Heart left ventricle (tissue), 16 donors: ENCODE measurements at regions not wholly inside any gene's neighbourhood (a gene's known extent, or its start where the extent isn't known, plus 50 kb on each side); places are given as distances from the start of the nearest gene placed in this dataset.

Experiments used
- ATAC-seq, 4 donors: fragments of 200-7000 bp; cut with Tn5 transposase; one replicate each; pipeline ENCODE4 v1.9.1; 2020 to 2022; ENCODE audit warnings: moderate library complexity in 4 of 4, mild to moderate bottlenecking in 3 of 4, moderate number of reproducible peaks in 1 of 4
- DNase-seq, 5 donors: peaks; one replicate each; pipeline ENCODE4 v3.0.0-alpha.2; 2020
- H3K27ac ChIP-seq, 12 donors: fragments of 200-600 bp; sonication (generic) in 4 of 12; one replicate each; pipeline versions ENCODE4 v1.5.0 to v1.8.0; 2016 to 2022; ENCODE audit warnings: mild to moderate bottlenecking in 2 of 12
- H3K27me3 ChIP-seq, 9 donors: fragments of 200-600 bp; sonication (generic) in 2 of 9; one replicate each; pipeline versions ENCODE4 v1.5.1 to v1.8.0; 2016 to 2022; ENCODE audit warnings: mild to moderate bottlenecking in 3 of 9
- H3K36me3 ChIP-seq, 9 donors: fragments of 200-600 bp; sonication (generic) in 2 of 9; one replicate each; pipeline versions ENCODE4 v1.5.0 to v1.8.0; 2018 to 2022; ENCODE audit warnings: mild to moderate bottlenecking in 2 of 9
- H3K4me1 ChIP-seq, 12 donors: fragments of 200-600 bp; sonication (generic) in 4 of 12; one replicate each; pipeline versions ENCODE4 v1.5.0 to v1.8.0; 2016 to 2022; ENCODE audit warnings: mild to moderate bottlenecking in 3 of 12
- H3K4me3 ChIP-seq, 12 donors: fragments of 200-600 bp; sonication (generic) in 4 of 12; one replicate each; pipeline versions ENCODE4 v1.5.0 to v1.8.0; 2017 to 2022; ENCODE audit warnings: mild to moderate bottlenecking in 9 of 12, moderate library complexity in 4 of 12
- H3K9me3 ChIP-seq, 12 donors: fragments of 200-600 bp; sonication (generic) in 4 of 12; one replicate each; pipeline versions ENCODE4 v1.5.0 to v1.8.0; 2016 to 2022; ENCODE audit warnings: mild to moderate bottlenecking in 1 of 12
- CTCF ChIP-seq, 12 donors: fragments of 200-600 bp; sonication (generic) in 4 of 12; IDR thresholded peaks; one replicate each; pipeline versions ENCODE4 v1.5.0 to v1.8.0; 2018 to 2022; ENCODE audit warnings: antibody characterized with exemption in 12 of 12, mild to moderate bottlenecking in 5 of 12
- POLR2A ChIP-seq, 2 donors: fragments of 450-650 bp; IDR thresholded peaks; one replicate each; pipeline ENCODE4 v1.6.1; 2017; ENCODE audit warnings: antibody characterized with exemption in 2 of 2, mild to moderate bottlenecking in 2 of 2, moderate library complexity in 2 of 2
- WGBS, 4 donors: extraction: QIAGEN DNeasy Blood & Tissue Kit in 2 of 4; methylation state at CpG; one replicate each; pipeline versions ENCODE4 v1.1.5 to v1.1.7; 2013 to 2018; 5-methylcytosine and 5-hydroxymethylcytosine counted together
- intact Hi-C, 10 donors: fragments of 100-400 bp; cut with DNase I; formaldehyde crosslinking; loops; one replicate each; pipeline versions ENCODE4 v1.11.1 to v1.14.2; 2022
- donor health status: ischemic (EF 13 %, LVEDD 7.1; RV severe dilation, severe dysfunction).
- donor health status: healthy with polysubstance abuse.
- donor health status: DM: no; HTN: yes; CAD: no.
- donor health status: DM: no; HTN: no; CAD: no.
- donor health status: ischemic (EF 25% LVEDD 6.9; RV normal size, moderate dysfunction).
- donor health status: ischemic (EF 25% LVEDD 5.7; RV mildly dilated, moderate dysfunction).
- donor health status: healthy.
- donor health status: DM: yes; HTN: yes; CAD: no.
- donor health status: ischemic (EF 35%, LVEDD 5.7; RV mildly dilated, moderate dysfunction).
- donor health status: nonischemic (EF 11% LVEDD 7.7; RV severe dilation, severe dysfunction).
- donor health status: DM: yes; HTN: yes; CAD: no.
- donor health status: PGD.
- donor health status: ischemic (EF 29% LVEDD 5.4; RV normal size, mild dysfunction).
- donor health status: nonischemic (EF 23%, LVEDD 6.1; RV moderate dilation, normal function).

DNA sequence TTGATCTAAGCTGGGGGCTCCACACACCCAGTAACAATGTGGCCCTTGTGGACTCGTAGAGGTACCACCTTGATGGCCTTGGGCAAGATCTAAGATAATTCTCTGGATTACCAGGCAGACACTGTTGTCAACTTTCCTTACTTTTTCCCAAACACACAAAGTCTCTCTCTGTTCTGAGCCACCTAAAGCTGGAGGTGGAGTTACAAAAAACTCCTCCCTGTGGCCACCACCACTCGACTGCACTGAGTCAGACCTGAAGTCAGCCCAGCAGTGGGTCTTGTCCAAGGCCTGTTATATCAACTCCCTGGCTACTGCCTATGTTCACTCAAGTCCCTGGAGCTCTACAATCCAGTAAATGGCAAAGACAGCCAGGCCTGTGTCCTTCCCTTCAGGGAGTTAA lies 70.1 kb upstream of the TECRL start:
- Histone ChIP-seq H3K27ac (no peak overlapping the region), H3K9me3 (no peaks in the 10 kb centered on the region), H3K27me3 (no peaks in the 10 kb centered on the region), H3K4me3 (no peak overlapping the region), H3K36me3 (no peaks in the 10 kb centered on the region), H3K4me1 (peaks cover 0 to 3% (median 0%) of the 10 kb centered on the region in 12 donors)
- DNase-seq (no peak), ATAC-seq (no peak)
- TF ChIP-seq CTCF (IDR thresholded peaks at IDR 0.05) (no peak), POLR2A (IDR thresholded peaks at IDR 0.05) (no peak)
- 75 to 86% (median 79%) methylated on average over 2 of the region's 2 CpGs for WGBS, 4 donors
- intact Hi-C loops, result loop anchor here in 1 of 10 donors (10.0 kb wide), 1 partner anchor 65 kb away; no protein-coding TSS in a partner anchor

DNA sequence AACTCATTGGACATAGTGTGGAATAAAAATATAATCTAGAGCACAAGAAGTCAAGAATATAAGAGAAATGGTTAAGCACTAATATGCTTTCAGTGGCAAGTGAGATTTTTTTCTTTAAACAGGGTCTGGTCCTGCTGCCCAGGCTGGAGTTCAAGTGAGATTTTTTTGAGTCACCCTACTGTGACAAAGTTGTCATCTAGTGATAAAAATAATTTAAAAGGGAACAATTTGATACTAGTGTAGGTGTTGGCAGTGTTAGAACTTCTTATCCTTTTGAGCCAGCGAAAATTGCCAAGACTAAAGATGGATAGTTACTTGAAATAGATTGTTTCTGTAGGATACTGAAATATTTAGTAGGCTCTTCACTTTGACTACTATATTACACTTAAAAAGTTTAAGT lies 67.9 kb upstream of the TECRL start:
- TF ChIP-seq CTCF (IDR thresholded peaks at IDR 0.05), result no peak
- TF ChIP-seq POLR2A (IDR thresholded peaks at IDR 0.05), result no peak
- intact Hi-C loops, result loop anchor here in 1 of 10 donors (10.0 kb wide), 1 partner anchor 62 kb away; no protein-coding TSS in a partner anchor
- peak overlapping the region in 2 of 12 donors; percentile 18 to 42 for H3K27ac ChIP-seq

DNA sequence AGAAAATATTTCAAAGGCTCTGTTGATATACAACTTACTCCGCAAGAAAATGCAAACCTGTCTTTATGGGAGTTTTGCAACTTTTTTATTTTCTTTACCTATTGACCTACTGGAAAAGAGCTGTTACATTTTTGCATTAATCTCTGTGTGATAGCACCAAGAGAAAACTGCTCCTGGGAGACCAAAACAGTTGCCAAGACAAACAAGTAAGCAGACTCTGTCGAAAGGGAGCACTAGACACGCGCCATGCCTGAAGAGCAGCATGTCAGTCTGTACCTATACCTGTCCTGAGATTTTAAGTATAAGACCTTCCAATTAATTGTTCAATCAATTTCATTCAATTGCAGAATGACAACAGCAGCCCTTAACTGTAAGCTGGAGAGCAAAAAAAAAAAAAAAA lies 56.0 kb upstream of the TECRL start:
- intact Hi-C loops, result loop anchor here in 1 of 10 donors (10.0 kb wide), 1 partner anchor 50 kb away; no protein-coding TSS in a partner anchor
- Histone ChIP-seq H3K36me3 (no peaks in the 10 kb centered on the region), H3K9me3 (peaks cover 0 to 10% (median 0%) of the 10 kb centered on the region in 12 donors), H3K27ac (no peak overlapping the region), H3K27me3 (no peaks in the 10 kb centered on the region), H3K4me3 (no peak overlapping the region), H3K4me1 (peaks cover 0 to 5% (median 0%) of the 10 kb centered on the region in 12 donors)
- ATAC-seq, result peak; percentile 26 to 68 (median 44)
- DNase-seq, result no peak
- no peak for TF ChIP-seq POLR2A (IDR thresholded peaks at IDR 0.05)
- TF ChIP-seq CTCF (IDR thresholded peaks at IDR 0.05), result no peak
- WGBS, 4 donors, result 29 to 35% (median 30%) methylated on average over 4 of the region's 4 CpGs

More for the DNA sequence above, 67.9 kb upstream of the TECRL start:
- H3K4me1 ChIP-seq, result peaks cover 0 to 3% (median 0%) of the 10 kb centered on the region in 12 donors
- H3K27me3 ChIP-seq, result no peaks in the 10 kb centered on the region
- no peak overlapping the region for H3K4me3 ChIP-seq
- no peaks in the 10 kb centered on the region for H3K36me3 ChIP-seq
- no peak for DNase-seq
- H3K9me3 ChIP-seq, result no peaks in the 10 kb centered on the region
- ATAC-seq, result peak in 3 of 4 donors; percentile 38 to 60 (median 55)
- 33 to 40% (median 34%) methylated on average over 1 of the region's 1 CpG for WGBS, 4 donors

DNA sequence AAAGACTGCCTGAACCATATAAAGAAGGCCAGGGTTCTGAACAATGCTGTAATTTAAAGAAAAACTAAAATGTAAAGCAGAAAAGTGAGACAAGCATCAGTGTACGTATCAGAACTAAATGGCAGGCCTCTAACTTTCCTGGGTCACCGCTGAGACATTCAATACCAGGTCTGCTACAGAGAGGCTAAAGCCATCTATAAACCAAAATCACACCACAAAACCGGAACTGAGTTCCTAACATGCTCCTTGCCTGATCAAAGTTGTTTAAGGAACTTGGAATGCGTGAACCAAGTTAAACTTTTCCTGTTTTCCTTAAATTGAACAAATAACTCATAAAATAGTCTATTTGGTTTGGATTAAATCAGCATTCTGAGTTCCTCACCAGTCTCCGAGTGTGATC lies 55.3 kb upstream of the TECRL start:
- intact Hi-C loops, result loop anchor here in 3 of 10 donors (5.0 to 10.0 kb wide), 3 partner anchors 37 to 50 kb away; no protein-coding TSS in a partner anchor
- 59 to 68% (median 62%) methylated on average over 5 of the region's 5 CpGs for WGBS, 4 donors
- ATAC-seq, result no peak
- peaks cover 0 to 10% (median 0%) of the 10 kb centered on the region in 12 donors for H3K9me3 ChIP-seq
- no peak overlapping the region for H3K4me3 ChIP-seq
- no peaks in the 10 kb centered on the region for H3K27me3 ChIP-seq
- no peaks in the 10 kb centered on the region for H3K36me3 ChIP-seq
- no peak for TF ChIP-seq CTCF (IDR thresholded peaks at IDR 0.05)
- TF ChIP-seq POLR2A (IDR thresholded peaks at IDR 0.05), result no peak
- peaks cover 0 to 5% (median 0%) of the 10 kb centered on the region in 12 donors for H3K4me1 ChIP-seq
- DNase-seq, result no peak
- H3K27ac ChIP-seq, result no peak overlapping the region
